GM12874 (cell line): ENCODE measurements at regions not wholly inside any gene's neighbourhood (a gene's known extent, or its start where the extent isn't known, plus 50 kb on each side); places are given as distances from the start of the nearest gene placed in this dataset.

Experiments
- TF ChIP-seq, protein P1 (sequence below): IDR thresholded peaks from 2 replicates; pipeline ENCODE4 v1.5.1; 2011; ENCODE audit warnings: low read depth, mild to moderate bottlenecking, control low read depth, low read length, moderate library complexity; ENCODE audit not compliant: insufficient read depth

DNA sequence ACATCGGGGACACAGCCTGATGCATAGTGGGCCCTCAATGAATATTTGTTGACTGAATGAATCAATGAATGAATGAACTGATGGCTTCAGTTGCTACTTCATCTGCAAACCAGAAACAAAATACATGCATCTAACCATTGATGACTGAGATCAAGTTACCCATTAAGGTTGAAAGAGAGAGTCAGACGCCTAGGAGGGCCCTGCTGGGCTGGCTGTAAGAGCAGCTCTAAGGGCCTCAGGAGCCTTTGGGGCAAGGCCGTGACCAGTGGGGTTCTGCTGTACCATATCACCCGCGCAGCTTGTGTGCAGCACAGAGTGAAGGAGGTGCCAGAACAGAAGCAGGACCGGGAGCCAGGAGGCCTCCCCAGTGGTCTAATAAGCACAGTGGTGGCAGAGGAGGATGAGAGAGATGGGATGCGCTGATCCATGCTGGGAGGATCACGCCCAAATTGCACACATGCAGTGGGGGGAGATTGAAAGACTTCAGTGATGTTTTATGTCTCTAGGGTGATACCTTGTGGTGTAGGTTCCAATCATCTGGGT lies 96.1 kb upstream of the KCNG1 start:
- TF ChIP-seq, protein P1, sequence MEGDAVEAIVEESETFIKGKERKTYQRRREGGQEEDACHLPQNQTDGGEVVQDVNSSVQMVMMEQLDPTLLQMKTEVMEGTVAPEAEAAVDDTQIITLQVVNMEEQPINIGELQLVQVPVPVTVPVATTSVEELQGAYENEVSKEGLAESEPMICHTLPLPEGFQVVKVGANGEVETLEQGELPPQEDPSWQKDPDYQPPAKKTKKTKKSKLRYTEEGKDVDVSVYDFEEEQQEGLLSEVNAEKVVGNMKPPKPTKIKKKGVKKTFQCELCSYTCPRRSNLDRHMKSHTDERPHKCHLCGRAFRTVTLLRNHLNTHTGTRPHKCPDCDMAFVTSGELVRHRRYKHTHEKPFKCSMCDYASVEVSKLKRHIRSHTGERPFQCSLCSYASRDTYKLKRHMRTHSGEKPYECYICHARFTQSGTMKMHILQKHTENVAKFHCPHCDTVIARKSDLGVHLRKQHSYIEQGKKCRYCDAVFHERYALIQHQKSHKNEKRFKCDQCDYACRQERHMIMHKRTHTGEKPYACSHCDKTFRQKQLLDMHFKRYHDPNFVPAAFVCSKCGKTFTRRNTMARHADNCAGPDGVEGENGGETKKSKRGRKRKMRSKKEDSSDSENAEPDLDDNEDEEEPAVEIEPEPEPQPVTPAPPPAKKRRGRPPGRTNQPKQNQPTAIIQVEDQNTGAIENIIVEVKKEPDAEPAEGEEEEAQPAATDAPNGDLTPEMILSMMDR: no peak

DNA sequence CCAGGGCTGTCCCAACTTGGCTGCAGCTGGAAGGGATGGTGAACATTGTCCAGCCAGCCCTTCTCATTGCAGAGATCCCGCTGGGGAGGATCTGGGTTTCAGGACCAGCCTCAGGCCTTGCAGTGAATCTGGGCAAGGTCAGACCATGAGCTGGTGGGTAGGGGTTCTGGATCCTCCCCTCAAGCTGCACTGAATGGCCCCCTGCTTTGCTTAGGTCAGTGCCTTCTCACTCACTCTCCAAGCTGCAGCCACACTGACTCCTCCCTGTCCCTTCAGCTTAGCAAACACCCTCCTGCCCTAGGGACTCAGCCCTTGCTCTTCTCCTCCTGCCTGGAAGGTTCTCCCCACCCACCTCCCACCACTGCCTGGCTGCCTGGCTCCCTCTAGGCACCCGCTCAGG lies 95.3 kb upstream of the KCNG1 start:
- TF ChIP-seq, protein P1: no peak

DNA sequence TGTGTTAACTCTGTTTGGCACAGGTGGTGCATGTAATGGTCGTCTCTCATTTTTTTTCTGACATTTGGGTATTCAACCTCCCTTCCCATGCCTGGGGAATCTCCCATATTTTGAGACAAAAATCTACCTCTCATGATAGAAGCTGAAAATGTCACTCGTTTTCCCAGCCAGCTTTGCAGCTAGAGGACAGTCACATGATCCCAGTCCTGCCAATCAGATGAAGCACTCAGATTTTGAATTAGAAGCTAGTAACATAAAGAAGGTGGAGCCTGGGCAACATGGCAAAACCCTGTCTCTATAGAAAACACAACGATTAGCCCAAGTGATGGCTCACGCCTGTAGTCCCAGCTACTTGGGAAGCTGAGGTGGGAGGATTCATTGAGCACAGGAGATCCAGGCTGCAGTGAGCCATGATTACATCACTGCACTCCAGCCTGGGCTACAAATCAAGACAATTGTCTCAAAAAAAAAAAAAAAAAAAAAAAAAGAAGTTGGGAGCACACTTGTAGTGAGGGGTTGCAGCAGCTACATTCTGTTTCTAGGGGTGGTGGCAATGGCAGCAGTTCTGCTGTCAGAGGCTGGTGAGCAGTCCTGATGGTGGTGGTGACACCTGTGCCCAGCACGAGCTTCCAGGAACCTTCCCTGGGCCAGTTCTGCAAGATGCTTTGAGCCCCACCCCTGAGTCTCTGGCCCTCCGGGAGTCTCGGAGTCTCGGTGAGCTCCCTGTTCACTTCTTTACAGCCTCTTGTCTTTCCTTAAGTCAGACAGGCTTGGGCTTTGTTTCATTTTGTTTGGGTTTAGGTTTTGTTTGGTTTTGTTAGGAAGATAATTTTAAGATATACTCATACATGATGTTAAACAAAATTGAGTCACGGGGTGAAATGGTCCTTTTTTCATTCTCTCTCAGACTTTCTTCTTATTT lies 94.1 kb upstream of the KCNG1 start:
- TF ChIP-seq, protein P1: no peak

DNA sequence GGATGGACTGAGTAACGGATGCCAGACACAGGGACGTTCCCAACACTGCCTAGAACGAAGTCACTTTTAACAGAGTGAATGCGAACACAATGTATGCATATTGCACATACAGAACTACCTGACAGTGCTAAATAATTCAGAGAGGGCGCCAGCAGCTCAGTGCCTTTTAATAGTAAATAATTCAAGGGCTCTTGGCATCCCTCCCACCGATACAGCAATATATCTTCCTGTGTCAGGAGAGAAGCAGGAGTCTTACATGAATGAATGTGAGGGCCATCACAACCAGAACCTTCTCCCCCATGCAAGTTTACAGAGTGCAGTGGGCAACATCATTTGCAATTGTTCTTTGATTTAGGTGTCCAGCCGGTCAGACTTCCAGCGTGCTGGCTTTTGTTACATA lies 88.4 kb upstream of the KCNG1 start:
- TF ChIP-seq, protein P1: no peak

DNA sequence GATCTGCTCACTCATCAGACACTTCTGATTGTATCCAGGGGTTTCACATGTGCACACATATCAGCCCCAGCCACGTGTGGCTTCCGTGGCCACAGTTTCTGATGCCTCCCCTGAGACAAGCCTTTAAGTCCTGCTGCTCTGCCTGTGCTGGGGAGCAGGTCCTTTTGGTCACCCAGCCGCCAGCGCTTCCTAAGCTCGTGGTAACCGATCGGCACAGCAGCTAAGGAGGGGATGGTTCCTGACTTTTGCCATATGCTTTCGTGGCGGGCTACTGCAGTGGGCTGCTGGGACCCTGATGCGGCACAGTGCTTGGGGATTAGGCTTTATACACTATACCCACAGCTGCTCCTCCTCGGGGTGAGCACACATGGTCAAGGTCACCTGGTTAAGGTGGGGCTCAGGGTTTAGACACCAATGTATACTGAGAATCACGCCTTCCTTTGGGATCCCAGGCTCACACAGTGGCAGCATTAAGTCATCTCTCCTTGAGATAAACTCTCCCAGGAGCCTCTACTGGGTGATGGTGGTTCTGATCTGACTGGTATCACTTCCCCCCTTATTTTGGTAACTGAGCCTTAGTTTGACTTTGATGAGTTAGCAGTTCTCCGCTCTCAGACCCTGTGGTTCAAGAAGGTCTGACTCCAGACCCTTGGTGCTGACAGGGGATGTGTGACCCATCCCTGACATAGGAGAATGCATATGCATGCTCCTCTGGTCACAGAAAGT lies 85.9 kb upstream of the KCNG1 start:
- TF ChIP-seq, protein P1: no peak

DNA sequence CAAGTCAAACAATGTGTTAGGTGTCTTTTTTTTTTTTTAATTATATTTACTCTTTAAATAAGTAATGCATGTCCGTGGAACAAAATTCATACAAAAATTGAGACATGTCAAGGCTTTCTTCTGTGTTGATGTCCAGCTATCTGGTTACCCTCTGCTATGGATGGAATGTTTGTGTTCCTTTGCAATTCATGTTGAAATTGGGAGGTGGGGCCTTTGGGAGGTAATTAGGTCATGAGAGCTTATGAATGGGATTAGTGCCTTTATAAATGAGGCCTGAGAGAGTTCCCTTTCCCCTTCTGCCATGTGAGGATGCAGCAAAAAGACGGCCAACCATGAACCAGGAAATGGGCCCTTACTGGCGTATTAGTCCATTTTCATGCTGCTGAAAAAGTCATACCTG lies 83.1 kb upstream of the KCNG1 start:
- TF ChIP-seq, protein P1: no peak
